Left lung (tissue), 4 donors: ENCODE measurements at regions not wholly inside any gene's neighbourhood (a gene's known extent, or its start where the extent isn't known, plus 50 kb on each side); places are given as distances from the start of the nearest gene placed in this dataset.

Experiments used
- ATAC-seq: fragments of 200-7000 bp; cut with Tn5 transposase; one replicate; pipeline ENCODE4 v1.9.1; 2020; ENCODE audit warnings: moderate library complexity
- DNase-seq, 4 donors: peaks; one replicate each; pipeline ENCODE4 v3.0.0-alpha.2; 2013 to 2020
- H3K27ac ChIP-seq, 2 donors: fragments of 200-600 bp; sonication (generic) in 1 of 2; one replicate each; pipeline versions ENCODE4 v1.5.0 to v1.8.0; 2020 to 2021
- H3K27me3 ChIP-seq, 2 donors: fragments of 200-600 bp; sonication (generic) in 1 of 2; one replicate each; pipeline versions ENCODE4 v1.5.0 to v1.8.0; 2020 to 2021
- H3K36me3 ChIP-seq, 2 donors: fragments of 200-600 bp; sonication (generic) in 1 of 2; one replicate each; pipeline versions ENCODE4 v1.5.0 to v1.8.0; 2020 to 2021
- H3K4me1 ChIP-seq, 2 donors: fragments of 200-600 bp; one replicate each; pipeline ENCODE4 v1.8.0; 2021
- H3K4me3 ChIP-seq, 2 donors: fragments of 200-600 bp; sonication (generic) in 1 of 2; one replicate each; pipeline versions ENCODE4 v1.5.0 to v1.8.0; 2020 to 2021; ENCODE audit warnings: mild to moderate bottlenecking in 1 of 2
- H3K9me3 ChIP-seq, 2 donors: fragments of 200-600 bp; sonication (generic) in 1 of 2; one replicate each; pipeline versions ENCODE4 v1.5.0 to v1.8.0; 2020 to 2021
- CTCF ChIP-seq, 2 donors: fragments of 200-600 bp; sonication (generic) in 1 of 2; IDR thresholded peaks; one replicate each; pipeline versions ENCODE4 v1.5.0 to v1.8.0; 2021; ENCODE audit warnings: antibody characterized with exemption in 2 of 2
- intact Hi-C, 2 donors: fragments of 100-400 bp; cut with DNase I; formaldehyde crosslinking; loops; one replicate each; pipeline versions ENCODE4 v1.11.2 to v1.14.2; 2022
- donor health status: DM: no; HTN: yes; CAD: no.
- donor health status: DM: no; HTN: no; CAD: no.

GRCh38 chr11:109350091-109350490, 71.9 kb upstream of the C11orf87 start:
- ATAC-seq, result no peak
- Histone ChIP-seq H3K27me3 (no peaks in the 10 kb centered on the region), H3K4me3 (no peak overlapping the region), H3K4me1 (no peaks in the 10 kb centered on the region), H3K36me3 (no peaks in the 10 kb centered on the region), H3K27ac (no peak overlapping the region), H3K9me3 (peaks cover 0 to 2% of the 10 kb centered on the region in 2 donors)
- no peak for DNase-seq
- no peak for TF ChIP-seq CTCF (IDR thresholded peaks at IDR 0.05)
- intact Hi-C loops, result no loop called here

GRCh38 chr11:109362059-109362458, 59.9 kb upstream of the C11orf87 start:
- no peaks in the 10 kb centered on the region for H3K27me3 ChIP-seq
- no peak overlapping the region for H3K4me3 ChIP-seq
- DNase-seq, result no peak
- H3K4me1 ChIP-seq, result no peaks in the 10 kb centered on the region
- no peaks in the 10 kb centered on the region for H3K36me3 ChIP-seq
- no peak overlapping the region for H3K27ac ChIP-seq
- TF ChIP-seq CTCF (IDR thresholded peaks at IDR 0.05), result no peak
- ATAC-seq, result no peak
- intact Hi-C loops, result no loop called here
- H3K9me3 ChIP-seq, result no peaks in the 10 kb centered on the region

GRCh38 chr11:109363682-109364081, 58.3 kb upstream of the C11orf87 start:
- no peaks in the 10 kb centered on the region for H3K4me1 ChIP-seq
- intact Hi-C loops, result no loop called here
- no peaks in the 10 kb centered on the region for H3K27me3 ChIP-seq
- H3K27ac ChIP-seq, result no peak overlapping the region
- H3K4me3 ChIP-seq, result no peak overlapping the region
- H3K36me3 ChIP-seq, result no peaks in the 10 kb centered on the region
- no peak for TF ChIP-seq CTCF (IDR thresholded peaks at IDR 0.05)
- no peaks in the 10 kb centered on the region for H3K9me3 ChIP-seq
- ATAC-seq (no peak), DNase-seq (no peak)

- Histone ChIP-seq H3K27ac (no peak overlapping the region), H3K4me3 (no peak overlapping the region), H3K27me3 (no peaks in the 10 kb centered on the region), H3K9me3 (peaks cover 0 to 3% of the 10 kb centered on the region in 2 donors), H3K4me1 (no peaks in the 10 kb centered on the region), H3K36me3 (no peaks in the 10 kb centered on the region)
- DNase-seq (no peak), ATAC-seq (no peak)
- intact Hi-C loops, result no loop called here
- TF ChIP-seq CTCF (IDR thresholded peaks at IDR 0.05), result no peak
These were observed 57.1 kb upstream of the C11orf87 start for GRCh38 chr11:109364851-109365250.

GRCh38 chr11:109371444-109372176, 50.4 kb upstream of the C11orf87 start:
- H3K36me3 ChIP-seq, result no peaks in the 10 kb centered on the region
- no peak for DNase-seq
- H3K4me1 ChIP-seq, result no peaks in the 10 kb centered on the region
- peaks cover 0 to 3% of the 10 kb centered on the region in 2 donors for H3K9me3 ChIP-seq
- no peak overlapping the region for H3K4me3 ChIP-seq
- no peaks in the 10 kb centered on the region for H3K27me3 ChIP-seq
- no peak overlapping the region for H3K27ac ChIP-seq
- intact Hi-C loops, result no loop called here
- no peak for ATAC-seq
- TF ChIP-seq CTCF (IDR thresholded peaks at IDR 0.05), result no peak
